Ishikawa (cell line): ENCODE measurements at regions not wholly inside any gene's neighbourhood (a gene's known extent, or its start where the extent isn't known, plus 50 kb on each side); places are given as distances from the start of the nearest gene placed in this dataset.

Experiments
- CEBPB ChIP-seq: IDR thresholded peaks from 2 replicates; pipeline ENCODE4 v1.6.1; 2012
- EGR1 ChIP-seq: IDR thresholded peaks from 2 replicates; pipeline ENCODE4 v1.6.1; 2012
- EP300 ChIP-seq: IDR thresholded peaks from 2 replicates; pipeline ENCODE4 v1.6.1; 2012; ENCODE audit warnings: borderline replicate concordance
- RAD21 ChIP-seq: IDR thresholded peaks from 2 replicates; pipeline ENCODE4 v1.6.1; 2012; ENCODE audit warnings: low read depth
- REST ChIP-seq: IDR thresholded peaks from 2 replicates; pipeline ENCODE4 v1.6.1; 2012; ENCODE audit warnings: low read depth, mild to moderate bottlenecking
- TAF1 ChIP-seq: IDR thresholded peaks from 2 replicates; pipeline ENCODE4 v1.6.1; 2012; ENCODE audit warnings: low read depth, mild to moderate bottlenecking
- TCF12 ChIP-seq: IDR thresholded peaks from 2 replicates; pipeline ENCODE4 v1.6.1; 2012; ENCODE audit warnings: low read depth
- TEAD4 ChIP-seq: IDR thresholded peaks from 2 replicates; pipeline ENCODE4 v1.6.1; 2012
- YY1 ChIP-seq: IDR thresholded peaks from 2 replicates; pipeline ENCODE4 v1.6.1; 2012; ENCODE audit warnings: low read depth
- ZBTB7A ChIP-seq: IDR thresholded peaks from 2 replicates; pipeline ENCODE4 v1.6.1; 2012; ENCODE audit warnings: low read depth
- TF ChIP-seq, protein P1 (sequence below): IDR thresholded peaks from 2 replicates; pipeline ENCODE4 v1.6.1; 2012

- TF ChIP-seq EGR1 (no peak), RAD21 (no peak), EP300 (no peak), TAF1 (no peak), TCF12 (no peak), TEAD4 (no peak), REST (no peak), YY1 (no peak), ZBTB7A (no peak), CEBPB (no peak)
- TF ChIP-seq, protein P1, sequence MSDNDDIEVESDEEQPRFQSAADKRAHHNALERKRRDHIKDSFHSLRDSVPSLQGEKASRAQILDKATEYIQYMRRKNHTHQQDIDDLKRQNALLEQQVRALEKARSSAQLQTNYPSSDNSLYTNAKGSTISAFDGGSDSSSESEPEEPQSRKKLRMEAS = no peak
Measured at GRCh38 chr6:8207869-8208191, 105.5 kb upstream of the EEF1E1 start.
